PFSK-1 (cell line): ENCODE measurements at regions not wholly inside any gene's neighbourhood (a gene's known extent, or its start where the extent isn't known, plus 50 kb on each side); places are given as distances from the start of the nearest gene placed in this dataset.

Experiments used
- REST ChIP-seq, 2 experiments: IDR thresholded peaks; 2 replicates each; pipeline versions ENCODE4 v1.6.1 to v1.8.0; 2011 to 2012; ENCODE audit warnings: low read depth in 2 of 2, low read length in 2 of 2, control low read depth in 1 of 2, inconsistent platforms in 1 of 2, mild to moderate bottlenecking in 1 of 2, moderate library complexity in 1 of 2; ENCODE audit not compliant: insufficient read depth in 1 of 2
- SIN3A ChIP-seq: IDR thresholded peaks from 2 replicates; pipeline ENCODE4 v1.6.1; 2012; ENCODE audit warnings: mild to moderate bottlenecking, low read length, moderate library complexity, borderline replicate concordance; ENCODE audit not compliant: insufficient read depth
- TAF1 ChIP-seq: IDR thresholded peaks from 2 replicates; pipeline ENCODE4 v1.6.1; 2012; ENCODE audit warnings: low read length, control low read depth, borderline replicate concordance; ENCODE audit not compliant: insufficient read depth

DNA sequence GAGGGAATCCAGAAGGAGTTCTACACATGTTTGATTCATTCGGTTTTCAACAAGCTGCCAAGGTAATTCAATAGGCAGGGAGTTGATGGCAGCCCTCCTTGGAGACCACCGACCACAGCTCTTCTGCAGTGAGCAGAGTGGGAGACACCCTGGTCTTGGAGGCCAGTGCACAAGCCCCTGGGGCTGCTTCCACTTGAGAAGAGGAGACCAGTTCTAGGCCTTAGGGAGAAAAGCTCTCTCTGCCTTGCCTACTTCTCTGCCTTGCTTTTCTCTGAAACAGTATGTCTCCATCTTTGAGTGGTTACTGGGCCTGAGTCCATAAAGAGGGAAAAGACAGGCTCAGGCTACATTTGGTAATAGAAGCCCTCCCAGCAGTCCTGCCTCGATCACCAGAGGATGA lies 671.9 kb downstream of the UQCRFS1 start:
- TF ChIP-seq TAF1, result no peak
- TF ChIP-seq REST (IDR thresholded peaks at IDR 0.05; ENCODE audit: insufficient read depth in 1 of 2, low read depth in 2 of 2, low read length in 2 of 2), result no peak
- TF ChIP-seq SIN3A, result no peak
